ACHN (cell line): ENCODE measurements at regions not wholly inside any gene's neighbourhood (a gene's known extent, or its start where the extent isn't known, plus 50 kb on each side); places are given as distances from the start of the nearest gene placed in this dataset.
A peak's percentile ranks its signal among the peaks of the same experiment; 100 is the strongest.
"Not testable (repeated sequence)": the region's sequence is repeated elsewhere in the genome, so short reads cannot be mapped to it uniquely, and the experiment has no call there.

Experiments
- DNase-seq: peaks from one replicate; pipeline ENCODE4 v3.0.0-alpha.2; 2015
- in situ Hi-C: cut with HindIII; loops from 2 replicates; pipeline ENCODE4 v1.10.0; 2017; ENCODE audit warnings: low sequenced_read_pairs, low pct_ligation_motif_present, low pct_unique_long_range_greater_than_20kb

DNA sequence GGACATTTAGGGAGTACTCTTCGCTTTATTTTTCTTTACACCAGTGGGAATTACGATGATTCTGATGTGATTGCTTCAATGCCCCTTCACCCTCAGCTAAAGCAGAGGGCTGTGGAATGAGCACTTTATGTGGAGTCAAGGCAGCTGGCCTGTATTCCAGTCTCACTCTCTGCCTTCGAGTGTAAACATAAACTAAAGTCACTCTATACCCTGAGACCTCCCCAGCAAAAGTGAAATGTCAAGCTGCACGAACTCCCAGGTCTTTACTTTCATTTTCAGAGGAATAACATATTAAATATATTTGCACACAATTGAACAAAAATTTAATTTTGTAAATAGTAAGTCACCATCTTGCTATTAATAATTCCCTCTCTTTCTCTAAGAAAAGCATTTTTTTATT, 557.1 kb downstream of the DACH1 start:
- in situ Hi-C loops: no loop called here
- no peak for DNase-seq

DNA sequence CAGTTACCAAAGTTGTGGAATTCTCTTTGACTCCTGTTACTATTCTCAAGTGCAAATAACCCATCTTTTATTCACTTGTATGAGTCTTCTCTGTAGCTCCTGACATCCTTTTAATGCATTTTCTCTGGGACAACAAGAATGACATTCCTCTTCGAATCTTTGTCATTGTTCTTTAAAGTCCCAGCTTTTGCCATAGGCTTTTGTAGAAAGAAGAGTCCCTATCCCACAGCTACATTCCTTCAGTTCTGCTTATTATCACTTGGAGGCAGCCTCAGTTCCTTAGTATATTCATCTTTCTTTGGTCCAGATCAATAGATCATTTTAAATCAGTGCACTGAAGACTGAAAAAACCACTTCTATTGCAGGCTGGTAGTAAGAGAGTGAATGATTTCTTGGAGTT, 560.2 kb downstream of the DACH1 start:
- DNase-seq: no peak
- in situ Hi-C loops: no loop called here

DNA sequence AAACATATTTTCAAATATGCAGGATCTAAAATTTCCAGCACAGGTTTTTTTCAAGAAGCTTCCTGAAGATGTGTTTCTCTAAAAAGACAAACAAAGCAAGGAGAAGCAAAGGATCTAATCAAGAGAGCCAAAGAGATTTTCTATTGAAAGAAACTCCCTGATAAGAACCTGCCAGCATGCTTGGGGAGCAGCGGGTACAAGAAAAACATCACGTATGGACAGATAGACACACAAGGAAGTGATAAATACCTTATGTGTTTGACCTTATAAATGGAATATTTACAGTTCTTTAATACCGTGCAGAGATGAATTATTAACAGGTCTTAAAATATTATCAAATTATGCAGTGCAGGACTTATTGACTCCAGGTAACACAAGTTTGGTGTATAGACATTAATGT, 562.1 kb downstream of the DACH1 start:
- in situ Hi-C loops: no loop called here
- DNase-seq: no peak

DNA sequence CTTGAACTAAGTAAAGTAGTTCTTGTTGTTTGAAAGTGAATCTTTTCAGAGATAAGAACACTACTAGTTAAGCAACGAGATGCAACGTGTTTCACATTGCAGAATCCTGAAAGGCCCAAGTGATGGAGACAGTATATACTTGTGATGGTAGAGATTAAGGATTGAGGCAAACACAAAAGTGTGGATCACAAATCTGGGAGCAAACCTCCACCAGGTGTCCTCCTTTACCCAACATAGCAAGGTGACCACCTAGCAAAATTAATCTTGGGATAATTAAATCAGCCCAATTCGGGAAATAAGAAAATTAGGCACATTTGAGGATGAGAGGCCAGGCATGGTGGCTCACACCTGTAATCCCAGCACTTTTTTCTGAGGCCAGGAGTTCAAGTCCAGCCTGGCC, 563.9 kb downstream of the DACH1 start:
- peak; percentile 2 for DNase-seq
- in situ Hi-C loops: no loop called here

DNA sequence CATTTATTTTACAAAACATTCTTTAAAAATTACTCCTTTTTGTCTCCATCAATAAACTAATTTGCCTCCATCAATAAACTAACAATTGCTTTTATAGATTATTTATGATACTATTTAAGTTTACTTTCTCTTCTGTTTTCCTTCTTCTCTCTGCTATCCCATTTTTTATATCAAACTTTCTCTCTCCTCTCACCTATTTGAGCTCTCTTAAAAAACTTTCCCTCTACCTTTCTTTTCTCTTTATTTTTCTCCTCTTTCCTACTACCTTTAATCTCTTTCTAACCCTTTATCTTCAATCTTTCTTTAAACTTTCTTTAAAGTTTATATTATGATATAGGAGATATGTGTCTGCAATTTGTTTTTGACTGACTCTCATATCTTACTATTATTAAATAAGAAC, 566.4 kb downstream of the DACH1 start:
- in situ Hi-C loops: no loop called here
- DNase-seq: no peak

DNA sequence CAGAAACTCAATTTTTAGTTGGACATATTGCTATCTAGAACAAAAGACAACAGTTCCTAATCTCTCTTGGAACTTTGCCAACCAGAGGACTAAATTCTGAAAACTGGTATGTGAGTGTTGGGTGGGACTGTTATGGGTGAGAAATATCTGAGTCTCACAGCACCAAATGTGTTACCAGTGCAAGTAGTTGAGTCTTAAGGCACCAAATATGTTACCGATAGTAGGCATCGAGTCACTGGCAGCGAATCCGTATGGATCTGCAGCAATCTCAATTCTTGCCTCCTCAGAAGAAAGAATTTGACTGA, 575.2 kb downstream of the DACH1 start:
- in situ Hi-C loops: no loop called here
- no peak for DNase-seq

DNA sequence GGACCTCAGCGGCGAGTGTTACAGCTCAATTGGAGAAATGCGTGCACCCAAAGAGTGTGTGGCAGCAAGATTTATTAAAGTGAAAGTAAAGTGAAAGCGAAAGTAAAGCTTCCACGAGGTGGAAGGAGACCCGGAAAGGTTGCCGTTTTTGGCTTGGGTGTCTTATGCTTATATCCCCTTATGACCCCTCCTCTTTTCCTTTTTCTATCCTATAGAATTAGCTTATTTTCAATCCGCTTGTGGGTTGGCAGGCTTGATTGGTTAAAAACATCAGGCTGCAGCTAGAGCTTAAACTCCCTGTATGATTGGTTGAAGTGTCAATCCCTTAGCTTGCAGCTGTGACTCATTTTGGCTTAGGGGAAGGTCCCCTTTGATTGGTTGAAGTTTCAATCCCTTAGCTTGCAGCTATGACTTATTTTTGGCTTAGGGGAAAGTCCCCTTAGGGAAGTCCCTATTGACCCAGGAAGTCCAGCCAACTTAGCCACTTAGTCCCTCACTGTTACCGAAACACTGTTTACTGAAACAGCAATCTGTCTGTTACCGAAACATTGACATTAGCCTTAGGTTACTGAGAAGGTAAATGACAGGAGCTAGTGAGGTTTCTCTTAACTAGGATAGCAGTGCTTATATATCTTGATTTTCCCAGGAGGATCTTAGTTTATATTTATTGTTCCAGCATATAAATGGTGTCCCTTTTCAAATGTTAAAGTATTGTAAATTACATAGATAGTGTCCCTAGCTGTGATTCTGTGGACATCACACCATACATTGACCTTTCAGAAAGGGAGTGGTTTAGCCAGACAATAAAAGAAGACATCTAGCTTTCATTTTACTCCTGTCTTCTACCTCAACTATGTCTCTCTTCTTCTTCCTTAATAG, 575.8 kb downstream of the DACH1 start:
- in situ Hi-C loops: no loop called here
- DNase-seq: peak; percentile 62

DNA sequence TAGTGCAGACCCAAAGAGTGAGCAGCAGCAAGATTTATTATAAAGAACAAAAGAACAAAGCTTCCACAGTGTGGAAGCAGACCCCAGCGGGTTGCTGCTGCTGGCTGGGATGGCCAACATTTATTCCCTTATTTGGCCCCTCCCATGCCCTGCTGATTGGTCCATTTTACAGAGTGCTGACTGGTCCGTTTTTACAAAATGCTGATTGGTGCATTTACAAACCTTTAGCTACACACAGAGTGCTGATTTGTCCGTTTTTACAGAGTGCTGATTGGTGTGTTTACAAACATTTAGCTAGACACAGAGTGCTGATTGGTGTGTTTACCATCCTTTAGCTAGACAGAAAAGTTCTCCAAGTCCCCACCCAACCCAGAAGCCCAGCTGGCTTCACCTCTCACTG, 577.0 kb downstream of the DACH1 start:
- in situ Hi-C loops, DNase-seq: not testable (repeated sequence)

DNA sequence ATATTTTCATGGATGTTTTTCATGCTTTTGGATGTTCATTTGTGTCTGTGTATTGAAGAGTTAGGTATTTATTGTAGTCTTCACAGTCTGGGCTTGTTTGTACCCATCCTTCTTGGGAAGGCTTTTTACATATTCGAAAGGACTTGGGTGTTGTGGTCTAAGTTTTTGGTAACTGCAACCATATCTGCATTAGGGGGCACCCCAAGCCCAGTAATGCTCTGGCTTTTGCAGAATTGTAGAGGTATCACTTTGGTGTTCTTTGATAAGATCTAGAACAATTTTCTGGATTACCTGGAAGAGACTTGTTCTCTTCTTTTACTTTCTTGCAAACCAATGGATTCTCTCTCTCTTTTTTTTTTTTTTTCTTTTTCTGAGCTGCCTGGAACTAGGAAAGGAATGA, 581.3 kb downstream of the DACH1 start:
- no peak for DNase-seq
- in situ Hi-C loops: no loop called here

DNA sequence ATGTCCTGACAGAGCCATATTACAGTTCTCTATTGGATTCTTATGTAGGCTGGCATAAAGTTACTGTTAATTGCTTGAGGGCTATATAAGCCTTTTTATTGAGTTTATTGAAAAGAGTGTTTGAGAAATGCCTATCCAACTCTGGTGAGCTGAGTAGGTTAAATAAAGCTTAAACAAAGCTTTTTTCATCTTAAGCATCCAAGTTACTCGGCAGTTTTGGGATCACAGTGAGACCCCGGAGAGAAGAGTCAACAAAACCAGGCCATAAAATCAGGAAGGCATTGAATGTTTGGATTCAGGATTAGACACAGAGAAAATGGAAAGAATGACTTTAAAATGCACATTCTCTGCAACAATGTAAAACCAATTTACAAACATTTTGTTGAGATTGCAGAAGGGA, 588.5 kb downstream of the DACH1 start:
- in situ Hi-C loops: no loop called here
- no peak for DNase-seq

DNA sequence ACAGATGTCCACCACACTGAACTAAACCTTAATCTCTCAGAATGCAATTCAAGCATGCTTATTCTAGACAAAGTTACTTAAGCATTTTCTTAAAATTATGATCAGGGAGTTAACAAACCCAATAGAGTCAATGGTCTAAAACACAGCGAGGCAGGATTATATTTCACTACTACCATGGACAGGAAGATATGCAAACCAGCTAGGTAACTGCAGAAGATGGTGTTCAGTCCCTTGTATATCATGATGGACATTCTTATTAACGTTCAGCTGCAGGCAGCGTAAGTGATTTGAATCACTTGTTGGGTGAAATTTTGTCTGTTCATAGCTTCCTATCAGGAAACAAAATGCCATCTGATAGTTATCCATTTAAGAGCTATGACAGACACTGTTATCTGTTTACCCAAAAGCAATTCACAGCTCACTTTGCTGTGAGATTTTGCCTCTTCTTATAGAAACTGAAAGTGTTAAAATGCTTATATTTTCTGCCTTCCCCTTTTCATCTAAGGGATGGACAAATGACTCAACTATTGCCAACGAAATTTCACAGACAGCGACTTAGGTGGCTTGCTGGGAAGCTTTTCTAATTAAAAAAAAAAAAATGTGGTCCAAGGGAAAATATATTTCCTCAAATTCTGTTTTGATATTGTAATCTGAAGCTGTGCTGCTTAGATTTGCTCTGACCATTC, 591.9 kb downstream of the DACH1 start:
- in situ Hi-C loops: no loop called here
- DNase-seq: no peak

DNA sequence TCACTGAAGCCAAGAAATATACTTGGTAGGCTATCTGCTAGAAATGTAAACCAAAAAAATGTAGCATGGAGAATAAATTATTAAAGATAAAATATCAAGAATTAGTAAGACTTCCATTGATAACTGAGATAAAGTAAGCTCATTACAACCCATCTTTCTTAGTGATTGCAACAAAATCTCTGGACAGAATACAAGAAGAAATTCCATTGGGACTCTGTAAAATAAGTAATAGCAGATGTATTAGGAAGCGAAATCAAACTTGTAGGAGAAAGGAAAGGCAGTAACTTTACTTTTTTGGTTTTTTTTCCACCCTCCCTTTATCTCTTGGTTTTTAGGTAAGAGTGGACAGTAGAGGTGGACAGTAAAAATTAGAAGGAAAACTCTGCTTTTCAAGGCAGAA, 605.7 kb downstream of the DACH1 start:
- DNase-seq: no peak
- in situ Hi-C loops: no loop called here

DNA sequence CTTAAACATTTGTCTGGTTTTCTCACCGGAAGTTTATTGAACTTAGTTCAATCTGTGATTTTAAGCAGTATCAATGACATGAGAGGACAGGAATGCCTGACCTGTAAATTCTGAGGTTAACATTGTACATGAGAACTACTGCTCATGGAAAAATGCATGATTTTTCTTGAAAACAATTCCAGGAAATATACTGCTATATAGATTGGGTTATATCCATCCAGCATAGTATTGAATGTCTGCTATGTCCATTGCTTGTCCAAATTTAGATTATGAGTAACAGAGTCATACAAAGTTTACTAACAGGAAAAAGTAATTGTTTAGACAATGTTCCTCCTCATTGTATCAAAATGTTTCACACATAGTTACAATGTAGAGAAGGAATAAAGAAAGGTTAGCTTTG, 606.8 kb downstream of the DACH1 start:
- in situ Hi-C loops: no loop called here

DNA sequence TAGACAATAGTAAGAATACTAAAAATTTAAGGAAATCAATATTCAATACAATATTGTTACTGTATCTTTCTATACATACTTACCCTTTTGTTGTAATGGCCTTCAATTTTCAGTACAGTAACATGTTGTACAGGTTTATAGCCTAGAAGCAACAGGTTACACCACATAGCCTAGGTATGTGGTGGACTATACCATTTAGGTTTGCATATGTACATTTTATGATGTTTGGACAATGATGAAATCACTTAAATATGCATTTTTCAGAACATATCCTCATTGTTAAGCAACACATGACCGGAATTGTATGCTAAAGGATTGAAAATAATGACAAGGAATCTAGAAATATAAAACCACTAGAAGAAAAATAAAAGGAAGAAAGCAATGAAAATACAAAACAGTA, 611.4 kb downstream of the DACH1 start:
- DNase-seq: no peak
- in situ Hi-C loops: no loop called here

More for the DNA sequence above, 606.8 kb downstream of the DACH1 start:
- no peak for DNase-seq

DNA sequence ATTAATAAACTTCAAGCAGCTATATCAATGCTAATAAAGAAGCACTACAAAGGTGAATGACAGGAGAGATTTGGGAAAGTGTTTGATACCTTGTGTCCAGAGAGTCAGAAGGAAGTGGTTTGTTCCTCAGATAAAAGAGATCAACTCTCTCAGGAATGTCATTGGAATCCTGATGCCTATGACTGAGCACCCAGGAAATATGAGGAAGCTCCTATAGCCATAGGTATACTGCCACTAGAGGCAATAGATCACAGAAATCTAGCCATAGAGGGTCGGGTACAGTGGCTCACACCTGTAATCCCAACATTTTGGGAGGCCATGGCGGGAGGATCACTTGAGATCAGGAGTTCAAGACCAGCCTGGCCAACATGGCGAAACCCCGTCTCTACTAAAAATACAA, 612.6 kb downstream of the DACH1 start:
- in situ Hi-C loops: no loop called here
- no peak for DNase-seq

DNA sequence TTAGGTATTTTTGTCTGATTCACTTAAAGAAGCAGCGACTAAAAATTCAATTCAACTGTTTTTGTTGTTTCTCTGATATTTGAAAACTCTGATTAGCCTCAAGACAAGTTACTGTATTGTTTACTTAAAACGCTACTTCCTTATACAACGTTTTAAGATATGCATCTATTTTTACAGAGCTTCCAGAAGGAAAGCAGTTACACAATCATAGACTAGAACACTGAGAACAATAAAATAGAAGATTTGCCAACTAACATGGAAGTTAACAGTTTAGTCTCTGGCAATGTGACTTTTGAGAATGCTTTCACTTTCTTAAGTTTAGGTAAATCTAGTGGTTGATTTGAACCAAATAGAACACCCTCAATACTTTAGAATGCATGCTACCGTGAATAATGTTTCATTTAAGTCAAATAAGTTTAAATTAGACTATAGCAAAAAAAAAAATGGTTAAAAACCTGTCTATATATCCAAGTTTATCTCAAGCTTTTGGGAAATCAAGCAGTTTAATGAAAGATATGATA, 614.8 kb downstream of the DACH1 start:
- DNase-seq: no peak
- in situ Hi-C loops: no loop called here

DNA sequence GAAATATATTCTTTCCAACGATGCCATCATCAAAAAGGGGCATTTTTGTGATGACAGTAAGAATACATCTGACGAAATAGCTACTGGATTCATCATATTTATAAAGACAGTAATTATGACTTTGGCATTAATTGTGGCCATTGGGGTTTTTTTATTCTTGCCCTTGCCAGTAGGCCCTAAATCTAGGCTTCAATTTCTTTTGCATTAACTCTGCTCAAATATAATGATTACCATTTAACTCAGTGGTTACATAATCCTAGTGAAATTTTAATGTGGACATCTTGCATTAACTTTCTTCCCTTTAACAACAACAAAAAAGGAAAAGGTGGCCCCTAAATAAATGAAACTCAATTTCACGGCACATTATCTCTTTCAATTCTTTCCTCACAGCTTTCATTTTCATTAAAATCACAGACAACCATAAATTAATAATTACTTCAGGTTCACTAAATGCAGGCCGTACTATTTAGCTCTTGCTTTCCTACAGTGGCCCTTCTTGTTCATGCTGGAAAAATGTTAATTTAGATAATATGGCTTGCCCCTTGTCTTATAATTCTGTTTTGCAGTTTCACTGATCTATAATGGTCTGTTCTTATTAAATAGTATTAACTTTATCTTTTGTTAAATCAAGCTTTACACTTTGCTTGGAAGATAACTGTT, 615.6 kb downstream of the DACH1 start:
- in situ Hi-C loops: no loop called here
- no peak for DNase-seq

DNA sequence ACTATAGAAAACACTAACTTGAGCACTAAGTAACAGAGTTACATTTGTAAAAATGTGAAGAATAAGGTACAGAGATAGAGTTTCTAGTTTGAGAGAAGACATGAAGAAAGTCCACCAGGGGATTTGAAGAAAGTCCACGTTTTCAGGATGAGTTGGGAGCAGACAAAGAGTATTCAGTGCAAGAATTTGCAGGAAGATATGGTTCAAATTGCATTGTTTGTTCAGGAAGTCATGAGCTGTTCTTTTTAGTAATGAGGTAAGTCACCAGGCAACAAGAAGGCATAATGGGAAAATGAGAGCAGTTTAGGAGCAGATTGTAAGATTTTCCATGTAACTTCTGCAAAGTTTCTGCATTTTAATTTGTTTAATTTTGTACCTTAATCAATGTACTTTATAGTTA, 618.0 kb downstream of the DACH1 start:
- no peak for DNase-seq
- in situ Hi-C loops: no loop called here

DNA sequence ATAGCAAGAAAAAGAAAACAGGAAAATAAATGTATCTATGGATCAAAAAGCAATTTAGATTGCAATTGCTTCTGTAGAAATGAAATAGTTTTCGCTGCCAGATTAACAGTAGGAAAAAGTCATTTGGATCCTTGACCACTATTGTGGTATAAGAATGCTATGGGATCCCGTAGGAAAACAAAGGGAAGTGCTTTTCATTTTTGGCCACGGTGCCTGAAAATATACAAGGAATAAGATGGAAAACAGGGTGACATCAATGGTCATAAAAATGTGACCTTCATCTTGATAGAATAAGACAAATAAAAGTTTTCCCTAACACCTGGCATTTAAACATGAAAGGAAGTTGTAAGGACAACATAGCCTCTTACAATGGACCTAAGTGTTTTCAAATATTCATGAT, 622.8 kb downstream of the DACH1 start:
- in situ Hi-C loops: no loop called here
- no peak for DNase-seq

DNA sequence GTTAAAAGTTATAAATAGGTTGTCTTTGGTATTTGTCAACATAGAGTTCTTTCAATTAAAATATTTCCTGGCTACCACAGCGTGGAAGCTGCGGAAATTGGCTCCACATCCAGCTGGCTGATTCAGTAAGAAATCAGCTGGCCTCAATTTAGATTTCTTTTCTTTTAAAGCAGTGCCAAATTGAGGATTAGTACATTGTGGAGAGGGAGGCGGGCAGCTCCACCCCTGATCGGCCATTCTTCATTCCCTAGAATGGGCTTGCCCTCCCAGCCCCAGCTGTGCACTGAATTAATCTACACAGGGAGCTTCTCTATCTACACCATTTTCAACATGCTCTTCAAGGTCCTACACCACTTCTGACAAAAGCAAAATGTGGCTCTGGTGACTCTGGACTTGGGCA, 624.8 kb downstream of the DACH1 start:
- no peak for DNase-seq
- in situ Hi-C loops: no loop called here
